ENCODE measurements at regions not wholly inside any gene's neighbourhood (a gene's known extent, or its start where the extent isn't known, plus 50 kb on each side); places are given as distances from the start of the nearest gene placed in this dataset.

DNA sequence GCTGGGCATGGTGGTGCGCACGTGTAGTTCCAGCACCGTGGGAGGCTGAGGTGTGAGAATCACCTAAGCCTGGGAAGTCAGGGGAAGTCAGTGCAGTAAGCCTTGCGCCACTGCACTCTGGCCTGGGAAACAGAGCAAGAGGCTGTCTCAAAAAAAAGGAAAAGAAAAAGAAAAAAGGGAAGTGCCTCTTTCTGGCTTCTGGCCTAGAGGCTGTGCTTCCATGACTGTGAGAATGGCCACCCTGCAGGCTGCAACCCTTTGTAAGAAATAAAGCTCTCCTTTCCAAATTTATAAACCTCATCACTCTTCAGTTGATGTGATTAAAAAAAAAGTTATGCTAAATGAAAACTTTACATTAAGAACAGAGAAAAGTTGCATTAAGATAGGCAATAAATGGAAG is 774.3 kb downstream of the TUSC7 start:
- no peak for TF ChIP-seq CTCF (IDR thresholded peaks at IDR 0.05; ENCODE audit: insufficient read depth, missing control alignments)
- FAIRE-seq = no peak
- DNase-seq (ENCODE audit: insufficient read length, low spot score) = no peak

- FAIRE-seq (no peak), DNase-seq (ENCODE audit: insufficient read length, low spot score) (no peak)
- no peak for TF ChIP-seq CTCF (IDR thresholded peaks at IDR 0.05; ENCODE audit: insufficient read depth, missing control alignments)
These were observed 776.3 kb downstream of the TUSC7 start for GRCh38 chr3:117485841-117486240.

- FAIRE-seq (no peak), DNase-seq (ENCODE audit: insufficient read length, low spot score) (no peak)
- TF ChIP-seq CTCF (IDR thresholded peaks at IDR 0.05; ENCODE audit: insufficient read depth, missing control alignments) = no peak
These were observed 777.4 kb downstream of the TUSC7 start for GRCh38 chr3:117486719-117487716.

- no peak for DNase-seq (ENCODE audit: insufficient read length, low spot score)
- FAIRE-seq = no peak
- no peak for TF ChIP-seq CTCF (IDR thresholded peaks at IDR 0.05; ENCODE audit: insufficient read depth, missing control alignments)
These were observed 779.4 kb downstream of the TUSC7 start for GRCh38 chr3:117488983-117489382.

DNA sequence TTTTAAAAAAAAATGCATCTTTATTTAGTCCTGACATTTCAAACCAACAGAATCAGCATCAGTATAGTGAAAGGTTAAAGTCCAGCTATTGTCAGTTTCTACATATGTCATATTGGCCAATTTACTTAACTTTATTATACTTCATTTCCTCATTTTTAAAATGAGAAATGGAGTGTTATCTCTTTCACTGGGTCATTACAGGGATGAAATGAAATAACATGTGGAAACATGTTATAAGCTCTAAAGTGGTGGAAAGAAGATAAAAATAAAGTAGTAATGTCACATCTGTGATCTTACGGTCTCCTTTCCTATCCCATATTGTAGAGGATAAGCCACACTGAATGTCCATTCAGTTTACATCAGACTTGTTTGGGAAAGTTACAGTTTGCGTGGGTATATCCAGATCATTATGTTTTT is 780.1 kb downstream of the TUSC7 start:
- no peak for TF ChIP-seq CTCF (IDR thresholded peaks at IDR 0.05; ENCODE audit: insufficient read depth, missing control alignments)
- DNase-seq (ENCODE audit: insufficient read length, low spot score) = no peak
- FAIRE-seq = no peak

DNA sequence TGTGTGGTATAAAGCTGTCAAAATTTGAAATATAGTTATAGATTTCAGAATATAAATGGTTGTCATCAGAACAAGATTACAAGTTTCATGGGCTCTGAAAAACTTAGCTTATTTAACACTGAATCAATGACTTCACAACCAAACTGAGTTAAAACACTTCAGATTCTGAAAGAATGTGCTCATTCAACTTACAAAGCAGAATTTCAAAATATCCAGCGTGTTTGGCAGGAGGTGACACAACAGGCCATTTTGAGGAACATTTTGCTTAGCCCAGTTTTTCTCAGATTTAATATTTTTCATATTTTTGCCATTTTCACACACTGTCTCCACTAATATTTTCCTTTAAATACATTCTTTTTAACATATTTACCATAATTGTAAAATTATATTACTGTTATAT is 781.1 kb downstream of the TUSC7 start:
- no peak for DNase-seq (ENCODE audit: insufficient read length, low spot score)
- FAIRE-seq = no peak
- no peak for TF ChIP-seq CTCF (IDR thresholded peaks at IDR 0.05; ENCODE audit: insufficient read depth, missing control alignments)

- TF ChIP-seq CTCF (IDR thresholded peaks at IDR 0.05; ENCODE audit: insufficient read depth, missing control alignments) = no peak
- FAIRE-seq (no peak), DNase-seq (ENCODE audit: insufficient read length, low spot score) (no peak)
These were observed 786.0 kb downstream of the TUSC7 start for GRCh38 chr3:117495620-117496019.
